ENCODE measurements at regions not wholly inside any gene's neighbourhood (a gene's known extent, or its start where the extent isn't known, plus 50 kb on each side); places are given as distances from the start of the nearest gene placed in this dataset.

DNA sequence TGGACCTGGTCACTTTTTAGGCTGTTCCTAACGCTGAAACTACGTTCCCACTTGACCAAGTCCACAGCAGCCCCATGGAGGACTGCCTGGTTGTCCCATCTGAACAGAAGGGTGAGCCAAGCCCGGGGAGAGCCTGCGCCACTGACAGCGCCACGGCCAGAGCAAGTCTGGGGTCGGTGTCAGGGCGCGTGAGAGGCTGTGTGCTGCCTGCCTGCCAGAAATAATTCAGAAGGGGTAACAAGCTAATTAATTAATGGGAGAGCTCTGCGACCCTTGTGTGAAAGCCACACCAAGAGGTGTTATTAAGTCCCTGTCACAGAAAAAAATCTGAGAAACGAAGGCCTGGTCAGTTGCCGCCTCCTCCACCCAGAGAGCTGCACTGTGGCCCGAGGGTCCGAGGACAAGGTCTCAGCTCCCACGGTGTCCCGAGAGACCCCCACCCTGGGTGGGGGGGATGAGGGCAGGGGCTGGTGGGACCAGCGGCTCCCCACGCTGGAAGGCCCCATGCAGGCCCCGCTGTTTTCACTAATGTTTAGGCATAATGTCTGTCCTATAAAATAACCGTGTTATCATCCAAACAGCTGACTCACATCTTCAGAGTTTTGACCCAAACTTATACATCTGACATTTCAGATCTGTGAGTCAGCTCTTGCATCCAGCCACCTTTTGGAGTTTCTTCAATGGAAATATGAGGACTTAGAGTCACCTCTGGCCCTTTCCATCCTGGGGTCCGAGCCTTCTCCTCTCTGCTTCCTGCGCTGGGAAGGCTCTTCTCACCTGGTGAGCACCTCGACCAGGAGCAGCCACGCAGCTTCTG, 58.5 kb downstream of the DLL1 start:
- no peak for DNase-seq

DNA sequence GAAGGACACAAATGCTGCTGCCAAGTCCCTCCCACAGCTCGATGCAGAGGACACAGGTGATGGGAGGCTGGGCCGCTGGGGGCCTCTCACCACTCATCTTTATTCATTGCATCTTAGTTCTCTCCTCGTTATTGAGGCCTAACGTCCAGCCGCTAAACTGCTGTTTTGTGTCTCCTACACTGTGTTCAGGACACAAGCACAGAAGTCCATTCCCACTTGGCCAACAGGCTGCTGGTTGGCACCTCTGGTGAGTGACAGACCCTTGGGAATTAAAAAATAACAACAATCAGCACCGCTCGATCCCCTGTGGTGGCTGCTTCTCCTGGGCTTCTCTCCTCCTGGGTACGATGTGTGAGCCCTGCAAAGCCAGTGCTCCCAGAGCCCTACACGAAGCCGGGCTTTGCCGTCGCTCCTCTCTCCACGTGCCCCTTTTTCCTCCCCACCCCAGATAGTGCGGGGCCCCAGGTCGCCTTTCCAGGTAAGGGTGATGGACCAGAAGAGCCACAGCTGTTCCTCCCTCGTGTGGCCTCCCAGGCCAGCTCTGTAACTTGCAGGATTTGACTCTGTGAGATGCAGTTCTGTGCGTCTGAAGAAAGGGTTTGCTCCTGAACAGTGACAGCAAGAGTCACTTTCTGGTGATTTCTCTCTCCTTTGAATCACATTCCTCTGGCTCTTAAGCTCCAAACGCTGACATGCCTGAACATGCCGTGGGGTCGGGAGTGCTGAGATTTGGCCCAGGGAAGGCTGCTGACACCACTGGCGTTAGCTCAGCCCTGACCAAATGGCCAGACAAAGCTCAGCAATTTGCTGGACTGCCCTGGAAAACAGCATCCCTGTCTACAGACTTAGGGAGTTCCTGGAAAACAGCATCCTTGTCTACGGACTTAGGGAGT, 59.3 kb downstream of the DLL1 start:
- no peak for DNase-seq

DNA sequence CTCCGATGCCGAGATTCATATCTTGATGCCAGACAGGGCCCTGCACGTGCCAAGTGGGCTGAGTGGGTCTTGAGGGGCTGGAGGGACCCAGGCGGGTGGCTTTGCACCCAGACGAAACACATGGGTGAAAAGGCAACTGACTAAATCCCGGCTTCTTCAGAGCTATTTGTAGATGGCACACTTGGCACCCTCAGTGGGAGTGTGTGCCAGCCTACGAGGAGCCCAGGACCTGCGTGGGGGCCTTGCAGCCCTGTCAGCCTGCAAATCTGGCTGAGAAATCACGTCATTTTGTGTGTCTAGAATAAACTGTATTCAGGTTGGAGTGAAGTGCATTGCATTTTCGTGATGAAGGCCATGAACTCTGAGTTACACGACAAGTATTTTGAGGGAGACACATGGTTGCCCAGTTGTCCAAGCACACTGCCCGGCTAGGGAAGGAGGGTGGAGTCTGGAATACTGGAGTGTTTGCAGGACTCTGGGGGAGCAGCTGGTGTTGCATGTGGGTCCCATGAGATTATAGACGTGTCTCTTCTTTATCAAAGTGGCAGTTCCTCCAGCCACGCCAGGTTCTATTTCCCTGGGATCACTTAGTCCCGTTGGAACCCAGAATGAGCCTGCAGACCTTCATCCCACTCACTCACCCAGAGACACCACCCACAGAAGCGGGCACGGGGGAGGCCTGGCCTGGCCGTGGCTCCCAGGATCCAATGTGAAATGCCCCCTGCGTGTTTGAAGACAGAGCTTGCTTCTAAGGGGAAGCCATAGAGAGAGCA, 60.2 kb downstream of the DLL1 start:
- DNase-seq, result peak in 1 of 56 donors; percentile 33

DNA sequence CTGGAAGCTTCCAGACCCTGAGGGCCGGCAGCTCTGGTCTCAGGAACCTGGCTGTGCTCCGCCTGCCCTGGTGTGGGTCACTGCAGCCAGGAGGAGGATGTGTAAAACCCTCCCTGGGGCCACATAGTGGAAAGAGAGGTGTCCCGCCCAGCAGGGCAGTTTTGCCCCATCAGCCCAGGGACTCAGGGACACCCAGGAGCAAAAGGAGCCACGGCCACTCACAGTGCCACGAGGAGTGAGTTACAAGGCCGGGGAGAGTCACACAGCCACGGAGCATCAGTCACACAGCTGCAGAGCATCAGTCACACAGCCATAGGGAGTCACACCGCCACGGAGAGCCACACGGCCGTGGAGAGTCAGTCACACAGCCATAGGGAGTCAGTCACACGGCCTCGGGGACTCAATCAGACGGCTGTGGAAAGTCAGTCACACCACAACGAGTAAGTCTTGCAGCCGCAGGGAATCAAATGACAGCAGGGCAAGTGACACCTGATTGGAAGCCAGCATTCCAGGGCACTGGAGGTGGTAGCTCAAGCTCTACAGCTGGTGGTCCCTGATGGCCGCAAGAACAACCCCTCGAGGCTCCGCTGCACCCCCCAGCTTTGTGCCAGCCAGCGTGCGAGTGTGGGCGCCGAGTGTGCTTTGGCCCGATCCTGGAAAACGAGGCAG, 60.9 kb downstream of the DLL1 start:
- DNase-seq, result no peak

DNA sequence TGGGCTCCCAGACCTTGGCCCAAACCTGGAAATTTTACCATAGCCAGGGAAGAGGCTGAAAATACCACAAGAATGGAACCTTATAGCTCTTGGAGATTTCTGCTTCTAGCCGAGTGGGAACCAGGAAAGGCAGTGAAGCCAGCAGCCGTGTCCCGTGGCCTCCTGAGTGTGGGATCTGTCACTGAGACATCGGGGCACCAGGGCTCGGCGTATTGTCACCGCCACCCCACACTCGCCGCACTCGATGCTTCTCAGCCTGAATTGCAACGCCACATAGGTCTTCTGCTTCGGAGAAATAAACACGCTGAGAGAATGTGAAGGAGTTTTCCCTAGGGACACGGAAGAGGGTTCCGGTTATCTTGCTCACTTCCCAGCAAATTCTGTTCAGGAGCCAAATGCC, 61.5 kb downstream of the DLL1 start:
- no peak for DNase-seq

DNA sequence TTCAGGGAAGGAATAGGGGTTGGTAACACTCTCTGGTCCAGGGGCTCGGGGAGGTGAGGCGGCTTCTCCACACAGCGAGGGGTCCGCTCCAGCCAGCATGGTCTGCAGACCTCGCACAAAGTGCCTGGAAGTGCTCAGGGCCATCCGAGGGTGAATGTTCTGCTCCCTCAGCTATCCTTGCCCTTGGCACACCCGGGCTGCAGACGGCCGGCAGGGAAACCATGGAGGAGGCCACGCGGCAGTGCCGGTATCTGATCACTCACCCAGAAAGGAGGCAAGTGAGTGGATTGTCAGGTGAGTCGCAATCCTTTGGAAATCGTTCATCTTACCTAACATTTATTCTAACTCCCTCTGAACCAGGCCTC, 62.0 kb downstream of the DLL1 start:
- DNase-seq, result no peak

DNA sequence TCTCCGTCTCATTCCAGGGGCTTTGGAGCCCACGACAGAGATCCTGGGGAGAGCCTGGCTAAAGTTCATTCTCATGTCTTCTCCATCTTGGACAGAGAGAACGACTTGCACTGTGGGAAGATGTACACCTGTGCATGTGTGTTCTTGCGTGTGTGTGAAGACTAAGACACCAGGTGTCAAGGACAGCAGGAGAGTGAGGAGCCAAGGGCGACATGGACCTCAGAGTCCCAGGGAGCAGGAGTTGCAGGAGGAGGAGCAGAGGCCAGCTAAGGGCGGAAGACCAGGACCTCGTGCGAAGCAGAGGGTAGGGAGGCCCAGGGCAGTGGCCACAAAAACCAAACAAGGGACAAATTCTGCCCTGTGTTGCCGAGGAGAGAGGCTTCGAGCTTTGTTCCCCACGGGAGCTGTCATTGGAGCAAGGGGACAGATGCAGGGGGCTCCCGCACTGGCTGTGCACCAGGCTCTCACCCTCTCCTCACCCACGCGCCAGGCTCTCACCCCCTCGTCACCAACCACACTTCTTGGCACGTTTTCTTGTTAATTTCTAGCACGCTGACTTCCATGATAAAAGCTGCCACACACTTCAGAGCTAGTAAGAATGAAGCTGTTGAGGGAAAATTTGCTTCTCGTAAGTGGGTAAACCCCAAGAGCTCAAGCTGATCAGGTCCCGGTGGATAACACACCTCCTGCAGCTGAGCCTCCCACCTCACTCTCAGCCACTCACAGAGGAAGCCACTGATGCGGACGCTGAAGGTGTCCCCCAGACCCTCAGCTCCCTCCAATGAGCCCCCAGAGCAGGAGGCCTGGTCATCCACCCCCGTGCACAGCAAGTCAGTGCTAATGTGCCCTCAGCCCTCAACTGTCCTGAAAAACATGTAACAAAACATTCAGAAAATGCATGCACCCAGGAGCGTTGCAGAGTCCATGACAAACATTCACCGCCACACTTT, 62.6 kb downstream of the DLL1 start:
- DNase-seq, result no peak

DNA sequence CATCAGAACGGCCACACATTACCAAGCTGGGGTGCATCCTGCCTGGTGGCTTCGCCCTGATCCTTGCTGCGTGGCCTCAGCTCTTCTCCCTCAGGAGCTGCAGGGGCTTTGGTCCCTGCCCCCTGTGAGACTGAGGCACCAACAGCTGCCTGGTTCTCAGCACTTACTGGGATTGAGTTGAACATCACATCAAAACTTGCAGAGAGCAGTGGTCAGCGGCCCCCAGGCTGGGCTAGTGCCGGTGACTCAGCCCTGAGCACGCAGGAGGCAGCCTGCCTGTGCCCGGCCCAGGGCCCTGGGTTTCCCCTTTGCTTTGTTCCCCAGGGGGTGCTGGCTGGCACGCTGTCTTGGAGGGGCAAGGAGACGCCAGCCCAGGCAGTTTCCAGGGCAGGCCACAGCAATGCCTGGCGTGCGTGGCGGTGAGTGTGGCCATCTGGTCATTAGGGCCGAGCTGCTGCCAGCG, 63.3 kb downstream of the DLL1 start:
- DNase-seq, result peak in 13 of 56 donors; percentile 24 to 60 (median 42)

DNA sequence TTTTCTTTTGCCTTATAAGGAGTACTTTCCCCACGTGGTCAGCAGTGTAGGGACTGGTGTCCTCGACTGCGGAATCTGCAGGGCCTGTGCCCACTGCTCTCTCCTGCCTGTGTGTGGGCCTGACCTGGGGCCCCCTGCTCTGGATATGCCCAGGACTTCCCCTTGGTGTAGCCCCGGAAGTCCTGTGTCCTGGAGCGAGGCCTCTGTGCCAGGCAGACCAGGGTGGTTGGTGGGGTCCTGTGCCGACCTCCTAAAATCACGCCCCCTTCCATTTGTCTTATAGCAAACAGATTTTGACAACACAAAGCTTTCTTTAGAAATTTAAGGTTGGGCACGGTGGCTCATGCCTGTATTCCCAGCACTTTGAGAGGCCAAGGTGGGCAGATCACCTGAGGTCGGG, 64.2 kb downstream of the DLL1 start:
- no peak for DNase-seq

DNA sequence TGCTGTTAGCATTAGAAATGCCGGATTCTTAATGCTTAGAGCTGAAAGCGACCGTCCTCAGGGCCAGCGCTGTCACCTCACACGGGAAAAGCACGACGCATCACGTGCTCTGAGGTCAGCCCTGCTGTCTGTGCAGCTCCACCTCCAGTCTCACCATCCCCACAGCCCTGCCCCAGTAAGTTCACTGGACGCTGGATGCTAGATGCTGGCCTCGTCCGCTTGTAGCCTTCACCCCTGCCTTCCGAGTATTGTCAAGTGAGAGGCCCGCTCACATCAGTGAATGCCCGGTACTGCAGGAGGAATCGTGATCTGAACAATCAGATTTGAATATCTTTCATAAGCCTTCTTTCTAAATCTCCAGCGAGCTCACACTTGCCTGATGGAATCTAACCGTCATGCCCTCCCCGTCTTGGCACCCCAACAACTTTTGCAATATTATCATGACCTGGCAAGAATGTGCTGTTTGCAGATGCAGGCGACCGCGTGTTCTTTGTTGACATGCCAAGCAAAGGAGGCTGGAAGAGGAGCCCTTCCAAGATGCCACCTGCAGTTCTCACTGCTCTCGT, 64.9 kb downstream of the DLL1 start:
- DNase-seq, result no peak

DNA sequence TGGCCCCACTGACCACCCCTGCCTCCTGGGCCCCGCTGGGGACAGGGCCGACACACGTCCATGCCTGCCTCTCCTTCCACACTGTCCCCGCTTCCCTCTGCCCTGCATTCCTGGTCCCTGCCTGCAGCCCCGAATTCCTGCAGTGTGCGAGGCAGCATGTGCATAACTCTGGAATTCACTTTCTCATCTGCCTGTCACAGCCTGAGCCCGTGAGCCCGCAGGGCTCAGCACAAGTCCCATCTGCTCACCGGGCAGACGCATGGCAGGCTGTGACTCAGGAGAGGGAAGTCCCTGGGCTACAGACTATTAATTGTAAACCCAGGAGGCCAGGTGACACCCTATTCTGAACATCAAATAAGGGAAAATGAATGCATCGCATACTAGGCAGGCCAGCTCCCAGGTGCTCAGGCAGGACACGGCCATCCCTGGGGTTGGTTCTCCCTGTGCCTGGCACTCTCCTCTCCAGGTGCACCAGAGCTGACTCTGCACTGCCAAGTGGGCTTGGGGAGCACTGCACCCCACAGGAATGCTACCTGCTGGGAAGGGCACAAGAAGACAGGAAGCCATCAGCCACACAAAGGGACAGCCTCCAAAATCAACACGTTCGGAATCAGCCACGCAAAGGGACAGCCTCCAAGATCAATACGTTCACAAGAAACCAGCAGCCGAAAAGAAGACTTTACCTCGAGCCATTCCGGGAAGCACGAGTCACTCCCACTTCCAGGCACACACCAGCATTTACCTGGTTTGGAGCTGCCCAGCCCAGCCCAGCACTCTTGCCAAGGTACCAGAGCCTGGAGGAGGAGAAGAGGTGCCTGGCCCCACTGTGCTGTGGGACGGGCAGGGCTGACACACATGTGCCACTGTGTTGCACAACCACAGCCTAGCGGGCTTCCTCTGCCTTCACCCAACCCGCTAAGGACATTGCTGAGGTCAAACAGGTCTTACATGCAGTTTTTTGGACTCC, 65.9 kb downstream of the DLL1 start:
- DNase-seq, result no peak

DNA sequence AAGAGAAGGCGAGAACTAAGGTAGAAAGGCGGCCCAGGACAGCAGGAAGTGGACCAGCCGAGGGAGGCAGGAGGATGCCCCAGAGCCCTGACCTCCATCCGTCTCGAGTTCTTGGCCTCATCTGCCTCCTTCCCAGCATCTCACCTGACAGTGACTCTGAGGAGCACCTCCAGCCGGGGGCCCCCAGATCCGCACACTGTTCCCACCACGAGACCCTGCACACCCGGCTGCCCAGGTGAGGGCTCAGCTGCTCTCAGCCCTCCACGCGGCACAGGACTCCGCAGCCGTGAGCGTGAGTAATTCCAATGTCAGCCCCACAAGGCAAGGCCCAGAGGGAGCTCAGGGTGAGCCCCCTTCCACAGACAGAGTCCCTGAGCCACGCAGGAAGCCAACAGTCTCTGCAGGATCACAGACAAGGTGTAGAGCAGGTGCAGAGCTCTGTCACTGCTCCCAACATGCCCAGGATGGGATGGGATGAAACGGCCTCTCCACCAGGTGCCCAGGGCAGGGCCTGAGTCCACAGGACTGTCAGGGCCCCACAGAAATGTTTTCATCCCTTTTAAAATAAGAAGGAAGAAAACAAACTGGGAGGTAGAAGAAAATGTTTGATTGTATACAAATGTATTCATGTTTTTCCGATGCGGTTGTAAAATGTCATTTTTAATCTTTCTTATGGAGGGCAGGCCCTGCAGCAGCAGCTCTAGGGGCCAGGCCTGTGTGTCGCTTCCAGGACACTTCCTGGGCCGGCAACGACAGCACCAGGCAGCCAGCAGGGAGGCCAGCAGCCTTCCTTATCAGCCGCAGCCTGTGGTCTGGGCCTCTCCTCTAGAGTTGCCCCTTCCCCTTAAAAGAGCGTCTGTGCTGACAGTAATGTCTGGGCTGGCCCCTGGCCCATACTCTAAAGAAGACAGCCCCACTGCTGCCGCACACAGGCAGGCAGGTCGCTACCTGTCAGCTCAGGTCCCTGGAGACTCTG, 66.9 kb downstream of the DLL1 start:
- DNase-seq, result no peak

DNA sequence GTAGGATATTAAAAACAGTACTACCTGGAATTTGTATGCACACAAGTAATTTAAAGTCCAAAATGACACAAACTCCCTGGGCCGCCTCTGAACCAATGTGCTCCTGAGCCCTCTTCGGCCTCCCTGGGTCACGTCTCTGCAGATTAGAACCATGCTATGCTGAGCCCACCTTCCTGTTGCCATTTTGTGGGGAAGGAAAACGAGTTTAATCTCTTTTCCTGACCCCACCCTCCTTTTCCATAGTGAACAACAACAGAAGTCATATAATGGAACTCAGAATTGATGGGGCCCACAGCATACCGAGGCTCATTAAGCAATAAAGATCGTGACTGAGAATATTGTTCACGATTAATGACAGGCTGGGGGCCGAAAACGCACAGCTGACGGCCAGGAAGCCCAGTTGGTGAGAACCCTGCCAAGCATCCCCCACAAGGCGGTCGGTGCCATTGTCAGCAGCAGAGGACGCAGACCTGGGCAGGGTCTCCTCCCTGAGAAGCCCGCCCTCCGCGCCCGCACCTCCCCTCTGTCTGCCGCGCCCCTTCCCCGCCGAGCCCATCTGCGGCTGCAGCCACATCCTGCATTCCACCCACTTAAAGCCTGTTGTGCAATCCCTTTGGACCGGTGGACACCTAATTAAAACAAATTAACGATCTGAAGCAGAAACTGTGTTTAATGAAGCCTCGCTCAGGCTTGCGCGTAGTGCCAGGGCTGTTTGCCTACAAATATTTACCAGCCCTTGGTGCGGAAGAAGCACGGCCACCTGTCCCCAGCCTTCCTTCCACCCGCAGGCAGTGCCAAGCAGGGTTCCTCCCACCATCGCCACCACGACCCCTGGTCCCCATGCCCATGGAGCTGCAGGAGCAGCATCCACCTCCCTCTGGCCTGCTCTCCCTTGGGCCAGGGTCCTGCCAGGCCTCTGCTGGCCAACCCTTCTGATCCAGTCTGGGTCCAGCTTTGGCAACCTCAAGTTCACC, 68.1 kb downstream of the DLL1 start:
- DNase-seq, result peak in 1 of 56 donors; percentile 38

DNA sequence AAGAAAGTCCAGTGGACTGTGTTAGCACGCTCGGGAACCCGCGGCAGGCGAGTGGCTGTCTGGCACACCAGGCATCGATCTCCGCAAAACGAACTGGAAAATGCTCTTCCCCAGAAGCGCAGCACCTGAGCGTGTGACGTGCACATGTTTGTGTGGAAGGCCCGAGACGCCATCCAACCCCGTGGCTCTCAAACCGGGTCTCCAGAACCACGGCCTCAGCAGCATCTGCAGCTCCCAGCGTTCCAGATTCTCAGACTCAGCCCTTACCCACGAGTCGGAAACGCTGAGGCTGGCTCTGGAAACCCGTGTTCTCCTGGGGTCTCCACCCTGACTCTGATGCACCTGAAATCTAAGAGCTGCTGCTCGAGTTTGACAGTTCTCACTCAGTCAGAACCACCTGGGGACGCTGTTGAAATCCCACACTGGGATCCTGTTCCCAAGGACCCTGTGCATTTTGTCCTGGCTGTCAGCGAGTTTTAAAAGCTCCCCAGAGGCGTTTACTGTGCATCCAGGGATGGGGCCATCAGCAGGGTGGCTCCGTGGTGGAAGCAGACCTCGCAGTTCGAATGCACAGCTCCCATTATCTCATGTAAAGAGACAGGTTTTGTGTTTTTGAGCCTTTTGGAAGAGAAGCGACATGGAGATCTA, 69.0 kb downstream of the DLL1 start:
- no peak for DNase-seq

DNA sequence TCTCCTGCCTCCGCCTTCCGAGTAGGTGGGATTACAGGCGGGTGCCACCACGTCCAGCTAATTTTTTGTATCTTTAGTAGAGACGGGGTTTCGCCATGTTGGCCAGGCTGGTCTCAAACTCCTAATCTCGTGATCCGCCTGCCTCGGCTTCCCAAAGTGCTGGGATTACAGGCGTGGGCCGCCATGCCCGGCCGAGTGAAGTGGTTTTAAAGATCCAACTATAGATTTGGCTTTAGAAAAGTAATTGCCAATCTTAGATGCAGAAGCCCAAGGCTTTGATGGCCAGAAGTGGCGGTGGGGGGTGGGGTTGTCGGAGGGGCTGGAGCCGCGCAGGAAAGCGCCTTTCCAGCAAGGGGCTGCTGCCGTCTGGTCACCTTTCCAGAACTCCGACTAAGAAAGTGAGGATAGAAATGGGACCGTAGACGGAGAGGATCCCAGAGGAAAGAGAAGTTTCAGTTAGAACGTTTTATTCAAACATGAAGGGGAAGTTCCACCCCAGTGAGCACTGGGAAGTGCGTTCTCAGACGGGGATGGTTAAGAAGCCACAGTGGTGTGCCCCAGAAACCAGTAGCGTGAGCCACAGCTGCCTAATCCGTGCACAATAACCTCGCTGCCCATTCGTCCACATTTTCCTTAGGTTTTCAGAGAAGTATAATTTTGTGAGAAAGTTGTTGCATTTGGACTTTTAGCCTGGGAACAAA, 69.7 kb downstream of the DLL1 start:
- DNase-seq, result no peak
